H1 (cell line): ENCODE measurements at regions not wholly inside any gene's neighbourhood (a gene's known extent, or its start where the extent isn't known, plus 50 kb on each side); places are given as distances from the start of the nearest gene placed in this dataset.

Experiments
- CTCF ChIA-PET: fragments of 300-600 bp; sonication (Branson Sonifier 250); formaldehyde crosslinking; loops from one replicate; lab custom pipeline; 2021; ENCODE audit not compliant: partially characterized antibody; lab: Charles Lee
- POLR2A ChIA-PET: fragments of 300-600 bp; sonication (Branson Sonifier 250); formaldehyde crosslinking; loops from one replicate; lab custom pipeline; 2021; ENCODE audit warnings: inconsistent platforms; ENCODE audit not compliant: partially characterized antibody; lab: Charles Lee
- DNase-seq, 2 experiments: peaks; one replicate each; pipeline versions ENCODE4 v3.0.0 to v3.0.0-alpha.2; 2010 to 2022; ENCODE audit warnings: low spot score in 2 of 2, low read depth in 1 of 2, mixed read lengths in 1 of 2
- FAIRE-seq: peaks from 2 replicates; lab custom pipeline; 2011; peaks lifted over from hg19 to GRCh38; lab: Jason Lieb, UNC
- H2AFZ ChIP-seq: 2 replicates; pipeline ENCODE4 v1.8.1; 2012; ENCODE audit warnings: low read length, inconsistent platforms
- H2AK5ac ChIP-seq: 2 replicates; pipeline ENCODE4 v1.6.1; 2013; ENCODE audit warnings: low read depth, low read length
- H2BK120ac ChIP-seq: replicated peaks from 2 replicates; pipeline ENCODE3; 2013; ENCODE audit warnings: low read depth, low read length, inconsistent platforms
- H2BK12ac ChIP-seq: 2 replicates; pipeline ENCODE4 v1.6.1; 2013; ENCODE audit warnings: low read depth, low read length
- H2BK15ac ChIP-seq: 2 replicates; pipeline ENCODE4 v1.6.1; 2013; ENCODE audit warnings: low read length
- H2BK20ac ChIP-seq: 2 replicates; pipeline ENCODE4 v1.6.1; 2013; ENCODE audit warnings: low read length
- H2BK5ac ChIP-seq: 2 replicates; pipeline ENCODE4 v1.6.1; 2013; ENCODE audit warnings: low read depth, low read length
- H3K14ac ChIP-seq: 2 replicates; pipeline ENCODE4 v1.6.1; 2013; ENCODE audit warnings: inconsistent platforms; ENCODE audit not compliant: insufficient read length
- H3K18ac ChIP-seq: 2 replicates; pipeline ENCODE4 v1.6.1; 2013; ENCODE audit warnings: low read length; ENCODE audit errors: extremely low read depth
- H3K23ac ChIP-seq: 2 replicates; pipeline ENCODE4 v1.6.1; 2013; ENCODE audit warnings: inconsistent platforms; ENCODE audit not compliant: insufficient read length
- H3K23me2 ChIP-seq: 2 replicates; pipeline ENCODE4 v1.6.1; 2013; ENCODE audit warnings: low read depth, low read length
- H3K27ac ChIP-seq: 2 replicates; pipeline ENCODE4 v1.6.1; 2011; ENCODE audit warnings: low read depth, low read length, inconsistent platforms
- H3K27me3 ChIP-seq, 4 experiments: replicated peaks in 1 of 4; 1 replicate in 1 of 4; 2 replicates in 3 of 4; pipeline versions ENCODE4 v1.6.1 to v1.8.1; 2011 to 2013; ENCODE audit warnings: low read length in 3 of 4, mild to moderate bottlenecking in 3 of 4, inconsistent platforms in 2 of 4, mixed read lengths in 2 of 4, moderate library complexity in 1 of 4; ENCODE audit not compliant: control insufficient read depth in 3 of 4, insufficient read depth in 3 of 4; ENCODE audit errors: extremely low read depth in 1 of 4
- H3K36me3 ChIP-seq, 4 experiments: 2 replicates each; pipeline versions ENCODE4 v1.6.1 to v1.8.1; 2011 to 2013; ENCODE audit warnings: mild to moderate bottlenecking in 4 of 4, low read length in 3 of 4, moderate library complexity in 2 of 4, control low read depth in 1 of 4, inconsistent platforms in 1 of 4; ENCODE audit not compliant: insufficient read depth in 4 of 4, control insufficient read depth in 2 of 4
- H3K4ac ChIP-seq: replicated peaks from 2 replicates; pipeline ENCODE3; 2013; ENCODE audit warnings: low read length, low read depth, mixed read lengths, inconsistent platforms; ENCODE audit not compliant: insufficient read length
- H3K4me1 ChIP-seq, 4 experiments: replicated peaks in 1 of 4; 1 replicate in 1 of 4; 2 replicates in 3 of 4; pipeline versions ENCODE4 v1.6.1 to v1.8.1; 2011 to 2013; ENCODE audit warnings: low read length in 3 of 4, inconsistent platforms in 2 of 4, mixed read lengths in 1 of 4; ENCODE audit not compliant: insufficient read depth in 4 of 4, control insufficient read depth in 3 of 4
- H3K4me2 ChIP-seq, 2 experiments: 2 replicates each; pipeline versions ENCODE4 v1.6.1 to v1.8.1; 2011 to 2013; ENCODE audit warnings: low read depth in 2 of 2, low read length in 2 of 2, control low read depth in 1 of 2, inconsistent platforms in 1 of 2, mild to moderate bottlenecking in 1 of 2; ENCODE audit not compliant: insufficient read depth in 1 of 2
- H3K4me3 ChIP-seq, 4 experiments: fragments of 200-600, 300-600 bp in 1 of 4; sonication (generic), shearing (Covaris generic), sonication (Bioruptor Twin) in 1 of 4; 2 replicates each; pipeline versions ENCODE4 v1.5.1 to v1.8.1; 2011 to 2016; ENCODE audit warnings: low read length in 4 of 4, low read depth in 3 of 4, control low read depth in 2 of 4, inconsistent platforms in 2 of 4, mild to moderate bottlenecking in 2 of 4, mixed read lengths in 1 of 4, moderate library complexity in 1 of 4; ENCODE audit not compliant: insufficient read depth in 2 of 4; ENCODE audit errors: extremely low read depth in 1 of 4
- H3K56ac ChIP-seq: replicated peaks from 2 replicates; pipeline ENCODE3; 2013; ENCODE audit warnings: low read depth, mild to moderate bottlenecking, mixed read lengths, low read length, inconsistent platforms; ENCODE audit not compliant: insufficient read length
- H3K79me1 ChIP-seq: 2 replicates; pipeline ENCODE4 v1.6.1; 2013; ENCODE audit warnings: low read depth, low read length, control low read depth
- H3K79me2 ChIP-seq, 2 experiments: 2 replicates each; pipeline versions ENCODE4 v1.6.1 to v1.8.1; 2012 to 2013; ENCODE audit warnings: low read length in 2 of 2, mild to moderate bottlenecking in 2 of 2, inconsistent platforms in 1 of 2; ENCODE audit not compliant: insufficient read depth in 2 of 2, control insufficient read depth in 1 of 2
- H3K9ac ChIP-seq, 4 experiments: replicated peaks in 1 of 4; 1 replicate in 1 of 4; 2 replicates in 3 of 4; pipeline versions ENCODE4 v1.6.1 to v1.8.1; 2011 to 2013; ENCODE audit warnings: low read depth in 3 of 4, low read length in 3 of 4, control low read depth in 2 of 4, mild to moderate bottlenecking in 2 of 4, moderate library complexity in 2 of 4, inconsistent platforms in 1 of 4; ENCODE audit errors: extremely low read depth in 1 of 4
- H3K9me3 ChIP-seq, 2 experiments: 2 replicates each; pipeline versions ENCODE4 v1.6.1 to v1.8.1; 2012 to 2013; ENCODE audit warnings: mild to moderate bottlenecking in 2 of 2, moderate library complexity in 2 of 2, control low read depth in 1 of 2, inconsistent platforms in 1 of 2, low read depth in 1 of 2, low read length in 1 of 2, mixed read lengths in 1 of 2; ENCODE audit not compliant: insufficient read depth in 2 of 2
- H4K20me1 ChIP-seq, 2 experiments: replicated peaks in 1 of 2; 2 replicates each; pipeline versions ENCODE3 to v1.8.1; 2011 to 2013; ENCODE audit warnings: inconsistent platforms in 2 of 2, low read length in 2 of 2, mild to moderate bottlenecking in 1 of 2; ENCODE audit not compliant: insufficient read depth in 2 of 2, control insufficient read depth in 1 of 2
- H4K5ac ChIP-seq: 2 replicates; pipeline ENCODE4 v1.6.1; 2013; ENCODE audit warnings: low read length, low read depth, mixed read lengths, inconsistent platforms; ENCODE audit not compliant: insufficient read length
- H4K8ac ChIP-seq: 2 replicates; pipeline ENCODE4 v1.8.0; 2013; ENCODE audit warnings: mild to moderate bottlenecking, moderate library complexity, low read length, inconsistent platforms; ENCODE audit not compliant: insufficient read depth; ENCODE audit errors: extremely low read depth
- H4K91ac ChIP-seq: replicated peaks from 2 replicates; pipeline ENCODE3; 2013; ENCODE audit warnings: low read length, mixed read lengths, inconsistent platforms; ENCODE audit not compliant: insufficient read length
- BCL11A ChIP-seq, 2 experiments: IDR thresholded peaks; one replicate each; pipeline ENCODE4 v1.6.1; 2011; ENCODE audit warnings: low read depth in 2 of 2, low read length in 2 of 2, mild to moderate bottlenecking in 2 of 2
- BRCA1 ChIP-seq: IDR thresholded peaks from 2 replicates; pipeline ENCODE4 v1.6.1; 2012; ENCODE audit warnings: low read depth, low read length, improper control_type of control experiment
- CEBPB ChIP-seq: IDR thresholded peaks from 2 replicates; pipeline ENCODE4 v1.6.1; 2012; ENCODE audit warnings: low read depth, low read length
- CHD2 ChIP-seq: IDR thresholded peaks from 2 replicates; pipeline ENCODE4 v1.6.1; 2012; ENCODE audit warnings: low read length, improper control_type of control experiment
- EP300 ChIP-seq, 2 experiments: IDR thresholded peaks; 1 replicate in 1 of 2; 2 replicates in 1 of 2; pipeline ENCODE4 v1.6.1; 2011 to 2012; ENCODE audit warnings: low read depth in 2 of 2, low read length in 2 of 2, mild to moderate bottlenecking in 2 of 2, borderline replicate concordance in 1 of 2, inconsistent platforms in 1 of 2, moderate library complexity in 1 of 2
- JUN ChIP-seq: IDR thresholded peaks from 2 replicates; pipeline ENCODE4 v1.6.1; 2011; ENCODE audit warnings: low read depth, mild to moderate bottlenecking, improper control_type of control experiment, low read length
- RBBP5 ChIP-seq: IDR thresholded peaks from 2 replicates; pipeline ENCODE4 v1.7.1; 2012; ENCODE audit warnings: low read depth, mild to moderate bottlenecking, inconsistent platforms, low read length, moderate library complexity, borderline replicate concordance
- RFX5 ChIP-seq: IDR thresholded peaks from 2 replicates; pipeline ENCODE4 v1.6.1; 2011; ENCODE audit warnings: low read depth, low read length, improper control_type of control experiment, borderline replicate concordance
- RNF2 ChIP-seq: fragments of 200-900, 300-1000 bp; sonication (generic); IDR thresholded peaks from 2 replicates; pipeline ENCODE4 v1.7.1; 2016; ENCODE audit warnings: borderline replicate concordance, low read depth, mild to moderate bottlenecking, antibody characterized with exemption, low read length; ENCODE audit not compliant: poor library complexity, severe bottlenecking; ENCODE audit errors: missing control alignments
- SP4 ChIP-seq: IDR thresholded peaks from 2 replicates; pipeline ENCODE4 v1.6.1; 2012; ENCODE audit warnings: low read length, inconsistent platforms
- ZNF274 ChIP-seq: IDR thresholded peaks from 2 replicates; pipeline ENCODE4 v1.7.0; 2012; ENCODE audit warnings: low read length, borderline replicate concordance; ENCODE audit errors: extremely low read depth
- WGBS, 2 experiments: shearing (Covaris generic) in 1 of 2; methylation state at CpG; one replicate each; pipeline versions ENCODE4 v1.1.6 to v1.1.7; 2013 to 2015; ENCODE audit warnings: low lambda C conversion rate in 2 of 2, mixed read lengths in 2 of 2, inconsistent platforms in 1 of 2, low coverage in 1 of 2, missing lambda C conversion rate in 1 of 2; ENCODE audit not compliant: insufficient replicate concordance in 2 of 2, insufficient coverage in 1 of 2, insufficient read length in 1 of 2; ENCODE audit errors: extremely low coverage in 1 of 2, missing lambda C conversion rate in 1 of 2; 5-methylcytosine and 5-hydroxymethylcytosine counted together

GRCh38 chr2:12428786-12429185 is 287.9 kb upstream of the TRIB2 start:
- Histone ChIP-seq H3K27ac (no peak overlapping the region), H3K4me3 (no peak overlapping the region), H3K4me1 (peaks cover 0 to 11% (median 3%) of the 10 kb centered on the region in 4 experiments; a peak in 4 of 7 replicates), H4K5ac (no peak overlapping the region), H3K27me3 (no peaks in the 10 kb centered on the region), H3K36me3 (no peaks in the 10 kb centered on the region), H3K79me1 (no peaks in the 10 kb centered on the region), H2BK12ac (peak overlapping the region; percentile 76), H2BK15ac (no peak overlapping the region), H4K91ac (no peak overlapping the region), H3K4me2 (no peak overlapping the region), H4K20me1 (no peaks in the 10 kb centered on the region), H3K23ac (no peak overlapping the region), H3K23me2 (no peaks in the 10 kb centered on the region), H2BK5ac (peak overlapping the region; percentile 76; the same call in 1 of the 2 replicates), H3K9ac (no peak overlapping the region), H3K9me3 (no peaks in the 10 kb centered on the region), H2AK5ac (no peak overlapping the region), H2AFZ (peak overlapping the region; percentile 45; the same call in 1 of the 2 replicates), H3K56ac (no peak overlapping the region), H3K4ac (no peak overlapping the region), H3K18ac (no peak overlapping the region), H2BK120ac (no peak overlapping the region), H3K79me2 (no peaks in the 10 kb centered on the region), H3K14ac (no peak overlapping the region), H2BK20ac (no peak overlapping the region), H4K8ac (no peak overlapping the region)
- no peak for DNase-seq
- 4% methylated on average over 1 of the region's 1 CpG; no CpG with 5 or more reads in 1 of the 2 experiments for WGBS, 2 experiments
- TF ChIP-seq RFX5 (no peak), EP300 (IDR thresholded peaks at IDR 0.05; ENCODE audit: borderline replicate concordance in 1 of 2, low read depth in 2 of 2, low read length in 2 of 2) (no peak), BRCA1 (no peak), ZNF274 (no peak), CEBPB (no peak), RNF2 (no peak), JUN (no peak), SP4 (no peak), RBBP5 (no peak), CHD2 (no peak), BCL11A (IDR thresholded peaks at IDR 0.05; ENCODE audit: low read depth in 2 of 2, low read length in 2 of 2) (no peak)
- POLR2A ChIA-PET: no interaction called here
- CTCF ChIA-PET: interaction anchor here (0.8 to 1.1 kb wide), 3 partner anchors 262 to 574 kb away, joined by 3 read pairs; no protein-coding TSS in a partner anchor
- no peak for FAIRE-seq
